Stomach (tissue), 8 donors: ENCODE measurements at regions not wholly inside any gene's neighbourhood (a gene's known extent, or its start where the extent isn't known, plus 50 kb on each side); places are given as distances from the start of the nearest gene placed in this dataset.

ENCODE experiments used
- DNase-seq, 2 donors: peaks; one replicate each; pipeline versions ENCODE4 v3.0.0 to v3.0.0-alpha.2; 2013 to 2019
- H3K27ac ChIP-seq, 5 donors: fragments of 200-600 bp in 4 of 5; sonication (generic) in 4 of 5; one replicate each; pipeline ENCODE4 v1.5.1; 2013 to 2019; ENCODE audit warnings: mild to moderate bottlenecking in 1 of 5, moderate library complexity in 1 of 5
- H3K27me3 ChIP-seq, 3 donors: fragments of 200-600 bp; sonication (generic); one replicate each; pipeline ENCODE4 v1.5.1; 2017 to 2019; ENCODE audit warnings: mixed run types in 1 of 3
- H3K36me3 ChIP-seq, 4 donors: fragments of 200-600 bp; sonication (generic); 1 replicate in 3 of 4; 2 replicates in 1 of 4; pipeline ENCODE4 v1.5.1; 2016 to 2019
- H3K4me1 ChIP-seq, 4 donors: fragments of 200-600 bp; sonication (generic); one replicate each; pipeline ENCODE4 v1.5.1; 2016 to 2019
- H3K4me3 ChIP-seq, 4 donors: fragments of 200-600 bp; sonication (generic) in 3 of 4; one replicate each; pipeline ENCODE4 v1.5.1; 2016 to 2019; ENCODE audit warnings: mild to moderate bottlenecking in 1 of 4
- H3K9me3 ChIP-seq, 4 donors: fragments of 200-600 bp; sonication (generic); one replicate each; pipeline ENCODE4 v1.5.1; 2016 to 2019
- EP300 ChIP-seq: sonication (generic); formaldehyde crosslinking; IDR thresholded peaks from one replicate; pipeline ENCODE4 v1.6.1; 2017; ENCODE audit warnings: antibody characterized with exemption
- POLR2A ChIP-seq, 4 donors: fragments of 450-650 bp; IDR thresholded peaks; one replicate each; pipeline ENCODE4 v1.6.1; 2016; ENCODE audit warnings: antibody characterized with exemption in 4 of 4, control low read depth in 2 of 4, mild to moderate bottlenecking in 1 of 4, moderate library complexity in 1 of 4
- POLR2AphosphoS5 ChIP-seq, 3 donors: sonication (generic); formaldehyde crosslinking; IDR thresholded peaks; one replicate each; pipeline ENCODE4 v1.6.1; 2016; ENCODE audit warnings: antibody characterized with exemption in 3 of 3
- WGBS, 5 donors: extraction: QIAGEN DNeasy Blood & Tissue Kit in 3 of 5; methylation state at CpG; one replicate each; pipeline versions ENCODE4 v1.1.5 to v1.1.7; 2013 to 2018; 5-methylcytosine and 5-hydroxymethylcytosine counted together
- intact Hi-C: fragments of 100-400 bp; cut with DNase I; formaldehyde crosslinking; loops from one replicate; pipeline ENCODE4 v1.15.1; 2023; ENCODE audit warnings: low total_unique reads
- TF ChIP-seq, protein P1 (sequence below), 7 experiments: fragments of 450-650 bp in 4 of 7; fragments of 200-600 bp in 3 of 7; sonication (generic) in 3 of 7; IDR thresholded peaks; one replicate each; pipeline ENCODE4 v1.5.1; 2016 to 2019; ENCODE audit warnings: antibody characterized with exemption in 7 of 7, control low read depth in 2 of 7, mild to moderate bottlenecking in 1 of 7
- donor health status: healthy with polysubstance abuse.
- donor health status: Bipolar disorder and iron deficiency.
- donor health status: healthy.

DNA sequence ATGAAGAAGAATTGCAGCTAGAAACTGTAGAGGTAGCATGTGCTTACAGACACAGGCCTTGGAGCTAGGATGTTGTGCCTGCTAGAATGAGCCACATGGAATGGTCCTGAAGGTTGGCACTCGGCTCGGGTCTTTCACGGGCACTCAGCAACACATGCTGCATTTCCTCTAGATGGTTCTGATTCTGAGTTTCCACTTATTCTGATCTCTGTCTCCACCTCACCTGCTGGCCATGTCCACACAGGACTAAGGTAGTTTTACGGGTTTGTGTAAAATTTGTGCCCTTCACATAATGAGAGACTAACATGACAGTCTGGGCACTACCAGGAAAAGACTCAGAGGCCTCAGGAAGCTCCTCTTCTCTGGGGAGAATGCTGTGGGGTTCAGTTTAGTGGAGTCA is 444.8 kb upstream of the MKI67 start:
- no peak for DNase-seq

DNA sequence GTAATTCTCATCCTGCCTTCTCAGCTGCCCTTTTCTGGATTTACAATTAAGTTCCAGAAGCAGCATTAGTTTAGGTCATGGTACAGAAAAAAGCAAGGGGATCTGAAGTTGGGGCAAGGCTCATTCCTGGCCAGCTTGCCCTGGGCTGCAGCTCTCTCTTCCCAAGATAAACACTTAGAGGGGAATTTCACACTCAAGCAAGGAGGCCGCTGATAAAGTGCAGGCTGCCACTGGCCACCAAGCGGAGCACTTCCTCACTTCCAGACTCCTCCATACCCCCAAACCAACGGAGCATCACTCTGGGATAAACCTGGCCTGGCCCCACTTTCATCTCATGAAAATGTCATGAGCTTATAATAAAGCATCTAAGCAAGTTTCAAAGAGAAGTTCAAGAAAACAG is 445.5 kb upstream of the MKI67 start:
- no peaks in the 10 kb centered on the region for H3K36me3 ChIP-seq
- H3K27me3 ChIP-seq = peaks cover 0 to 26% (median 0%) of the 10 kb centered on the region in 3 donors
- intact Hi-C loops = no loop called here
- WGBS, 5 donors = 30 to 50% (median 40%) methylated on average over 3 of the region's 3 CpGs
- H3K9me3 ChIP-seq = no peaks in the 10 kb centered on the region
- H3K4me1 ChIP-seq = no peaks in the 10 kb centered on the region
- H3K4me3 ChIP-seq = no peak overlapping the region
- no peak for DNase-seq
- TF ChIP-seq POLR2A (IDR thresholded peaks at IDR 0.05) (no peak), POLR2AphosphoS5 (IDR thresholded peaks at IDR 0.05) (no peak), EP300 (no peak)
- TF ChIP-seq, protein P1, sequence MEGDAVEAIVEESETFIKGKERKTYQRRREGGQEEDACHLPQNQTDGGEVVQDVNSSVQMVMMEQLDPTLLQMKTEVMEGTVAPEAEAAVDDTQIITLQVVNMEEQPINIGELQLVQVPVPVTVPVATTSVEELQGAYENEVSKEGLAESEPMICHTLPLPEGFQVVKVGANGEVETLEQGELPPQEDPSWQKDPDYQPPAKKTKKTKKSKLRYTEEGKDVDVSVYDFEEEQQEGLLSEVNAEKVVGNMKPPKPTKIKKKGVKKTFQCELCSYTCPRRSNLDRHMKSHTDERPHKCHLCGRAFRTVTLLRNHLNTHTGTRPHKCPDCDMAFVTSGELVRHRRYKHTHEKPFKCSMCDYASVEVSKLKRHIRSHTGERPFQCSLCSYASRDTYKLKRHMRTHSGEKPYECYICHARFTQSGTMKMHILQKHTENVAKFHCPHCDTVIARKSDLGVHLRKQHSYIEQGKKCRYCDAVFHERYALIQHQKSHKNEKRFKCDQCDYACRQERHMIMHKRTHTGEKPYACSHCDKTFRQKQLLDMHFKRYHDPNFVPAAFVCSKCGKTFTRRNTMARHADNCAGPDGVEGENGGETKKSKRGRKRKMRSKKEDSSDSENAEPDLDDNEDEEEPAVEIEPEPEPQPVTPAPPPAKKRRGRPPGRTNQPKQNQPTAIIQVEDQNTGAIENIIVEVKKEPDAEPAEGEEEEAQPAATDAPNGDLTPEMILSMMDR (IDR thresholded peaks at IDR 0.05) = no peak
- H3K27ac ChIP-seq = no peak overlapping the region

More for the DNA sequence above, 444.8 kb upstream of the MKI67 start:
- Histone ChIP-seq H3K36me3 (no peaks in the 10 kb centered on the region), H3K27me3 (peaks cover 0 to 26% (median 0%) of the 10 kb centered on the region in 3 donors), H3K4me1 (no peaks in the 10 kb centered on the region), H3K9me3 (no peaks in the 10 kb centered on the region), H3K27ac (no peak overlapping the region), H3K4me3 (no peak overlapping the region)
- 85 to 96% (median 94%) methylated on average over 4 of the region's 4 CpGs for WGBS, 5 donors
- TF ChIP-seq, protein P1 (IDR thresholded peaks at IDR 0.05) = no peak
- no peak for TF ChIP-seq POLR2A (IDR thresholded peaks at IDR 0.05)
- intact Hi-C loops = no loop called here

DNA sequence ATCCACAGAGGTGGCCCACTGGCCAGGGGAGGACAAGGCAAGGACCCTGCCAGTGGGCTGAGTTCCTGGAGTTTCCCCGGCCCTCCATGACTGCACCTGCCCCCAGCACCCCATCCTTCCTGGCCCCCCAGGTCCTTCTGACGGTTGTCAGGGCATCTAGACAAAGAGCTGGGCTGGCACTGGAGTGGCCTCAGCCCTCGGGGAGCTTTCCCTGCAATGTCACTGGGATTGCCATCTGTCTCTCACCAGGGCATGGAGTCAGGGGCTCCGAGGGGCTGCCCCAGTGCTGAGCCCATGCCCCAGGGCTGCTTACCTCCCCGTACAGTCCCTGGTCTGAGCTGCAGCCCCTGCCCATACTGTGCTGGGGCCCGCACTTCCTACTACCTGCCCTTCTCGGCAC is 446.5 kb upstream of the MKI67 start:
- Histone ChIP-seq H3K4me1 (no peaks in the 10 kb centered on the region), H3K36me3 (no peaks in the 10 kb centered on the region), H3K9me3 (no peaks in the 10 kb centered on the region), H3K4me3 (no peak overlapping the region), H3K27ac (no peak overlapping the region), H3K27me3 (peaks cover 0 to 26% (median 0%) of the 10 kb centered on the region in 3 donors)
- DNase-seq = no peak
- 73 to 85% (median 79%) methylated on average over 4 to 7 of the region's 7 CpGs; no CpG with 5 or more reads in 1 of the 5 donors for WGBS, 5 donors
- intact Hi-C loops = no loop called here
- TF ChIP-seq, protein P1 (IDR thresholded peaks at IDR 0.05) = no peak

DNA sequence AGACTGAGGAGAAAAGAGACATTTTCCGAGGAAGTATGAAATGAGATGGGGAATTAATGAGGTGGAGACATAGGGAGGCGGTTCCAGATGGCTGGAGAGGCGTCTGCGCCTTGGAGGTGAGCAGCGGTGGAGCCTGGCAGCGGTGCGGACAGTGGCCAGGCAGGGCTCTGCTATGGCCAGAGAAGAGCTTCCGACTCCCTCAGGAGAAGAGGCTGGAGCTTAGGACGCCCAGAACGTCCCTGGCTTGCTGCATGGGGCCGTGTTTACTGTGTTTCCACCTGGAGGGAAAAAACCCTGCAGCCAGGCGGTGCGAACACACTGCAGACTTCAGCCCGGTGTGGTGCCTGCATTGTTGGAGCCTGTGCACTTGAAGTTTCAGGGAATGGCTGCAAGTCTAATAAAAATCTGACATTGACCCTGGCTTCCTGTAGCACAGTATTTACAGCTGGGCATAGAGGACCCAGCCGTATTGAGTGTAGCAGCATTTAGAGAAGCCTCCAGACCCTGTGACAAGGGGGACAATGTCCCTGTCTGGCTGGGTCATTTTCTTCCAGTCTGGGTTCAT is 447.1 kb upstream of the MKI67 start:
- Histone ChIP-seq H3K27me3 (peaks cover 0 to 19% (median 0%) of the 10 kb centered on the region in 3 donors), H3K4me3 (no peak overlapping the region), H3K36me3 (no peaks in the 10 kb centered on the region), H3K9me3 (no peaks in the 10 kb centered on the region), H3K27ac (no peak overlapping the region), H3K4me1 (no peaks in the 10 kb centered on the region)
- TF ChIP-seq, protein P1 (IDR thresholded peaks at IDR 0.05) = no peak
- no peak for TF ChIP-seq POLR2A (IDR thresholded peaks at IDR 0.05)
- TF ChIP-seq EP300 = no peak
- TF ChIP-seq POLR2AphosphoS5 (IDR thresholded peaks at IDR 0.05) = no peak
- 79 to 82% (median 81%) methylated on average over 13 to 15 of the region's 15 CpGs for WGBS, 5 donors
- intact Hi-C loops = no loop called here
- DNase-seq = no peak
